GM19463 (cell line): ENCODE measurements at regions not wholly inside any gene's neighbourhood (a gene's known extent, or its start where the extent isn't known, plus 50 kb on each side); places are given as distances from the start of the nearest gene placed in this dataset.
"Not testable (repeated sequence)": the region's sequence is repeated elsewhere in the genome, so short reads cannot be mapped to it uniquely, and the experiment has no call there.

Experiments used
- ATAC-seq: cut with Tn5 transposase; IDR thresholded peaks from one replicate; pipeline ENCODE4 v1.9.1; 2021; ENCODE audit warnings: mild to moderate bottlenecking, moderate library complexity; ENCODE audit not compliant: unreplicated experiment

GRCh38 chr9:113739605-113740507 is 136.3 kb upstream of the ZNF618 start:
- ATAC-seq: not testable (repeated sequence)

- not testable (repeated sequence) for ATAC-seq
These were observed 135.3 kb upstream of the ZNF618 start for GRCh38 chr9:113740508-113741500.

- ATAC-seq: no peak
These were observed 133.9 kb upstream of the ZNF618 start for GRCh38 chr9:113741886-113742854.

GRCh38 chr9:113742878-113743277 is 133.2 kb upstream of the ZNF618 start:
- no peak for ATAC-seq

DNA sequence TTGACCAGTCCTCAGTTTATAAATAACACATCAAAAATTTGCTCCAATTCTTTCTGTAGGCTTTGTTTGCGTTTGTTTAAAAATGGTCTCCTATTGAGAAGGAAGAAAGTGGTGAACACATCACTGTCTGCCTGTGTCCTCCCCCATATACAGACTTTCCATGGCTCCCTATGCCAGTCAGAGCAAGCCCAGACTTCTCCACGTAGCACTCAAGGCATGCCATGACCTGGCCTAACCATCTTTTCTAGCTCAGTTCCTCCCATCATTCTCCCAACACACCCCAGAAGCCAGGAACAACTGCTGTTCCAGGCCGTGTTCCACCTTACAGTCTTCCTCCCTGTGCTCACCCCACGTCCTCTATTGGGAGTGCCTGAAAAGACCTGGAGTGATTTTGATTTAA is 129.6 kb upstream of the ZNF618 start:
- no peak for ATAC-seq

- no peak for ATAC-seq
These were observed 128.0 kb upstream of the ZNF618 start for GRCh38 chr9:113748135-113748534.

- no peak for ATAC-seq
These were observed 122.5 kb upstream of the ZNF618 start for GRCh38 chr9:113753398-113754119.

- ATAC-seq: no peak
These were observed 121.4 kb upstream of the ZNF618 start for GRCh38 chr9:113754739-113755138.

DNA sequence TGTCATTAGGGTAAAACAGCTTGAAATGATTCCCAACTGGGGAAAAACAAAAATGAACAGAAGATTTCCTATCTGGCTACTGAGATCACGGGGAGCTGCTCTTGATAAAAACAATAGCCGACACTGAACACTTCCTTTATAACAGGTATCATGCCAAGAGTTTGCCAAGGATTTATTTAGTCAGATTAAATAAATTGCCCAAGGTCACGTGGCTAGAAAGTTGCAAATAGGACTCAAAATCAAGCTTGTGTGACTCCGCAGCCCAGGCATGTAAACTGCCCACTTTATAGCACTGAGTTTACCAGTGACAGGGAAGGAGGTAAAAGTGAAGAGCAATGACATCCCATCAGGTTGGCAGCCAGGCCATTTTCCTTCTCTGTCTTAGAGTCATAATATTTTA is 120.7 kb upstream of the ZNF618 start:
- no peak for ATAC-seq

- no peak for ATAC-seq
These were observed 119.5 kb upstream of the ZNF618 start for GRCh38 chr9:113756476-113757192.

DNA sequence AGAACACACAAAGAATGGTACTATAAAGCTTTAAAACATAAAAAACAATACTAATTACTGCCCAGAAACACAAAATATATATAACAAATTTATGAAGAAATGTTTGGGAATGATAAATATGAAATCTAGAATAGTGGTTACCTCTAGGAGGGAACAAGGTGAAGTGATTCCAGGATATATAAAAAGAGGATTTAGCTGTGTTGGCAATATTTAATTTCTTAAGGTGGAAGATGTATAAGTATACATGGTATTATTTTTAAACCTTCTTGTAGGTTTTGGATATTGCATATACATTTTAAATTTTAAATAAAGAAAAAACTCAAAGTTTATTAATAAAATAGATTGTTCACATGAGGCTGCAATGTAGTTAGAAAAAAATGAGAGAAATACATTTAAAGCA is 112.7 kb upstream of the ZNF618 start:
- ATAC-seq: no peak

- no peak for ATAC-seq
These were observed 111.5 kb upstream of the ZNF618 start for GRCh38 chr9:113764572-113764971.

GRCh38 chr9:113769412-113769811 is 106.7 kb upstream of the ZNF618 start:
- ATAC-seq: no peak

- no peak for ATAC-seq
These were observed 105.7 kb upstream of the ZNF618 start for GRCh38 chr9:113770396-113770795.

- ATAC-seq: no peak
These were observed 104.9 kb upstream of the ZNF618 start for GRCh38 chr9:113771199-113771598.

- ATAC-seq: no peak
These were observed 103.8 kb upstream of the ZNF618 start for GRCh38 chr9:113772121-113772810.

GRCh38 chr9:113774963-113775362 is 101.1 kb upstream of the ZNF618 start:
- no peak for ATAC-seq

DNA sequence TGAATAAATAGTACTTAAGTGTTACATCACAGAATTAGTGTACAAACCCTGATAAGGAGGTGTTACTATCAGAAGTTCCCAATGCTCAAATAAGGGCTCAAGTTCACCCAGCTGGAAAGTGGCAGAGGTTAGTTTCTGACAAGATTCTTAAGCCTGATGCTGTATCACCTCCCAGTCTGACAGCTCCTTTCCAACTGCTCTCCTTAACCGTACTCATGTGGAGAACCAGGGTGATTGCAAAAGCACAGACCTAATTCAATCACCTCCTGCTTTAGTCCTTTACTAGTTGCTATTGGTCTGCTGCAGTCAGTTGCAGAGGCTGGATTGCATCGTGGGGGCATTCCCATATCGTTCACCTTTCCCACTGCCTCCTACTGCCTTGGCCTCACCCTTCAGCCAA is 100.4 kb upstream of the ZNF618 start:
- no peak for ATAC-seq

DNA sequence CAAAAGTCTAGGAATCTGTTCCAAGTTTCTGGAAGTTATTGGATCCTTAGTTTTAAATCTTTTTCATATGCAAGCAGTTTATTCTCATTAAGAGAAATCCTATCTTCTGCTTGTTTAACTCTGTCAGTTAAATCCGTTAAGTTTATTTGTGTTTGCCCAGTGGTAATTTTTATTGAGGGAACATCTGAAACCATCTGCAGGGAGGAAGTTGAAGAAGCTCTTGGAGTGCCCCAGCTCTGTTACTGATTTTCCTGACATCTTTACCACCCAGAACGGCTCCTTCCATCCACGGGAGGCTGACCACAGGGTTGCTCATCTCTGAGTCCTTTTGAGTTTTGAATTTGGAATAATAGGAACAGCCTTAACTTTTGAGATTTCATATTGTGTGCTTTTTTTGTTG is 99.9 kb upstream of the ZNF618 start:
- no peak for ATAC-seq
